ENCODE measurements at regions not wholly inside any gene's neighbourhood (a gene's known extent, or its start where the extent isn't known, plus 50 kb on each side); places are given as distances from the start of the nearest gene placed in this dataset.

GRCh38 chr22:48284671-48285070 is 1522.2 kb downstream of the TBC1D22A start (continued):
- no peak for TF ChIP-seq POLR2A (IDR thresholded peaks at IDR 0.05; ENCODE audit: borderline replicate concordance, extremely low read depth, insufficient read depth, insufficient read length)

GRCh38 chr22:48282804-48283203 is 1520.4 kb downstream of the TBC1D22A start:
- DNase-seq (ENCODE audit: low read depth, low spot score) (no peak), ATAC-seq (no peak)
- Histone ChIP-seq H3K9me2 (ENCODE audit: insufficient read depth) (no peaks in the 10 kb centered on the region), H3K9me3 (ENCODE audit: control insufficient read depth in 1 of 2, insufficient read depth in 1 of 2, low read depth in 1 of 2, low read length in 2 of 2) (no peaks in the 10 kb centered on the region; a peak in 1 of 4 replicates), H3K36me3 (ENCODE audit: control insufficient read depth in 1 of 2, insufficient read depth in 2 of 2, low read length in 2 of 2) (no peaks in the 10 kb centered on the region), H3K9ac (ENCODE audit: low read length) (no peak overlapping the region), H3K79me2 (ENCODE audit: insufficient read depth, low read length) (no peaks in the 10 kb centered on the region), H3K27ac (ENCODE audit: low read depth, low read length) (no peak overlapping the region), H4K20me1 (ENCODE audit: insufficient read depth) (no peaks in the 10 kb centered on the region), H2AFZ (ENCODE audit: low read depth, low read length, poor library complexity, severe bottlenecking) (no peak overlapping the region), H3K27me3 (ENCODE audit: insufficient read depth, low read length) (no peaks in the 10 kb centered on the region), H3K4me2 (ENCODE audit: low read length) (no peak overlapping the region), H3K4me1 (ENCODE audit: control insufficient read depth in 1 of 2, insufficient read depth in 2 of 2, low read length in 2 of 2) (no peaks in the 10 kb centered on the region), H3K4me3 (replicated peaks in 1 of 2; ENCODE audit: low read depth in 1 of 2, low read length in 2 of 2) (no peak overlapping the region)
- POLR2A ChIA-PET = no interaction called here
- BruUV-seq (replicated peaks) = no TSS peak
- RAD21 ChIA-PET (ENCODE audit: low non-redundant PET in 1 of 2, low total read pairs in 2 of 2, uncharacterized antibody in 2 of 2, unreplicated experiment in 2 of 2) = no interaction called here
- CTCF ChIA-PET = no interaction called here
- intact Hi-C loops (cut with micrococcal nuclease) = no loop called here
- TF ChIP-seq YY1 (IDR thresholded peaks at IDR 0.05; ENCODE audit: extremely low read depth, insufficient replicate concordance, low read depth, low read length) (no peak), TCF7L2 (IDR thresholded peaks at IDR 0.05; ENCODE audit: borderline replicate concordance, extremely low read depth, insufficient read depth, insufficient read length) (no peak), ELF1 (IDR thresholded peaks at IDR 0.05; ENCODE audit: borderline replicate concordance, low read depth) (no peak), EZH2phosphoT487 (IDR thresholded peaks at IDR 0.05; ENCODE audit: borderline replicate concordance) (no peak), CEBPB (IDR thresholded peaks at IDR 0.05; ENCODE audit: low read depth) (no peak), ATF3 (IDR thresholded peaks at IDR 0.05) (no peak), POLR2A (IDR thresholded peaks at IDR 0.05; ENCODE audit: borderline replicate concordance, extremely low read depth, insufficient read depth, insufficient read length) (no peak), REST (IDR thresholded peaks at IDR 0.05; ENCODE audit: low read depth) (no peak), JUND (IDR thresholded peaks at IDR 0.05) (no peak), MAX (IDR thresholded peaks at IDR 0.05) (no peak), SP1 (IDR thresholded peaks at IDR 0.05; ENCODE audit: low read depth) (no peak), POLR2AphosphoS5 (IDR thresholded peaks at IDR 0.05; ENCODE audit: low read depth, low read length) (no peak), EGR1 (IDR thresholded peaks at IDR 0.05; ENCODE audit: low read depth) (no peak), FOSL1 (IDR thresholded peaks at IDR 0.05; ENCODE audit: low read depth) (no peak), CBX3 (IDR thresholded peaks at IDR 0.05; ENCODE audit: low read depth) (no peak), SIN3A (IDR thresholded peaks at IDR 0.05; ENCODE audit: low read depth) (no peak)
